AG10803 (cell line): ENCODE measurements at regions not wholly inside any gene's neighbourhood (a gene's known extent, or its start where the extent isn't known, plus 50 kb on each side); places are given as distances from the start of the nearest gene placed in this dataset.

Experiments used
- DNase-seq: peaks from one replicate; pipeline ENCODE4 v3.0.0; 2010; ENCODE audit warnings: low read depth
- H3K4me3 ChIP-seq: 2 replicates; pipeline ENCODE4 v1.5.1; 2011; ENCODE audit warnings: mild to moderate bottlenecking, low read length, control low read depth
- CTCF ChIP-seq: conservative IDR thresholded peaks from 2 replicates; pipeline ENCODE4 v1.5.1; 2011; ENCODE audit warnings: mild to moderate bottlenecking, low read length, control low read depth, inconsistent platforms

- TF ChIP-seq CTCF = no peak
- no peak overlapping the region for H3K4me3 ChIP-seq
- DNase-seq = no peak
Observed at GRCh38 chr17:73888862-73889261, 244.6 kb upstream of the SDK2 start.

GRCh38 chr17:73889439-73889838, 245.2 kb upstream of the SDK2 start:
- no peak overlapping the region for H3K4me3 ChIP-seq
- DNase-seq = no peak
- no peak for TF ChIP-seq CTCF

GRCh38 chr17:73890831-73891405, 246.7 kb upstream of the SDK2 start:
- H3K4me3 ChIP-seq = no peak overlapping the region
- no peak for DNase-seq
- no peak for TF ChIP-seq CTCF

- TF ChIP-seq CTCF = no peak
- H3K4me3 ChIP-seq = no peak overlapping the region
- no peak for DNase-seq
Observed at GRCh38 chr17:73895157-73895556, 250.9 kb upstream of the SDK2 start.

GRCh38 chr17:73896966-73897365, 252.7 kb upstream of the SDK2 start:
- no peak for TF ChIP-seq CTCF
- DNase-seq = no peak
- H3K4me3 ChIP-seq = no peak overlapping the region

GRCh38 chr17:73899839-73900238, 255.6 kb upstream of the SDK2 start:
- TF ChIP-seq CTCF = no peak
- H3K4me3 ChIP-seq = no peak overlapping the region
- DNase-seq = no peak

- no peak for DNase-seq
- no peak for TF ChIP-seq CTCF
- no peak overlapping the region for H3K4me3 ChIP-seq
Observed at GRCh38 chr17:73900516-73900915, 256.3 kb upstream of the SDK2 start.
